ENCODE measurements at regions not wholly inside any gene's neighbourhood (a gene's known extent, or its start where the extent isn't known, plus 50 kb on each side); places are given as distances from the start of the nearest gene placed in this dataset.

- no peak for TF ChIP-seq POLR2A (IDR thresholded peaks at IDR 0.05)
- TF ChIP-seq CTCF (IDR thresholded peaks at IDR 0.05) = no peak
These were observed 275.0 kb downstream of the CBLN4 start for GRCh38 chr20:55730321-55730720.
